ENCODE measurements at regions not wholly inside any gene's neighbourhood (a gene's known extent, or its start where the extent isn't known, plus 50 kb on each side); places are given as distances from the start of the nearest gene placed in this dataset.

GRCh38 chr9:20284601-20285289, 337.6 kb downstream of the MLLT3 start:
- no peak for TF ChIP-seq CTCF (IDR thresholded peaks at IDR 0.05)
- 61 to 80% (median 62%) methylated on average over 3 of the region's 3 CpGs for WGBS, 3 donors
- Histone ChIP-seq H3K36me3 (ENCODE audit: insufficient read depth in 1 of 2, low read depth in 1 of 2) (no peaks in the 10 kb centered on the region), H3K4me3 (no peak overlapping the region), H3K27me3 (ENCODE audit: insufficient read depth in 3 of 3, low read length in 2 of 3) (no peaks in the 10 kb centered on the region), H3K4me1 (no peaks in the 10 kb centered on the region), H3K27ac (no peak overlapping the region), H3K9me3 (no peaks in the 10 kb centered on the region)
- DNase-seq (no peak), ATAC-seq (no peak)
- intact Hi-C loops (cut with DNase I) = no loop called here

GRCh38 chr9:20280330-20280729, 342.0 kb downstream of the MLLT3 start:
- DNase-seq (no peak), ATAC-seq (no peak)
- no peak for TF ChIP-seq CTCF (IDR thresholded peaks at IDR 0.05)
- WGBS, 3 donors = 87 to 95% (median 94%) methylated on average over 3 of the region's 3 CpGs
- no peak overlapping the region for H3K27ac ChIP-seq
- H3K9me3 ChIP-seq = no peaks in the 10 kb centered on the region
- H3K27me3 ChIP-seq (ENCODE audit: insufficient read depth in 3 of 3, low read length in 2 of 3) = no peaks in the 10 kb centered on the region
- H3K4me3 ChIP-seq = no peak overlapping the region
- no peaks in the 10 kb centered on the region for H3K36me3 ChIP-seq (ENCODE audit: insufficient read depth in 1 of 2, low read depth in 1 of 2)
- no peaks in the 10 kb centered on the region for H3K4me1 ChIP-seq
- intact Hi-C loops (cut with DNase I) = no loop called here

- H3K27ac ChIP-seq = no peak overlapping the region
- no peaks in the 10 kb centered on the region for H3K27me3 ChIP-seq (ENCODE audit: insufficient read depth in 3 of 3, low read length in 2 of 3)
- intact Hi-C loops (cut with DNase I) = no loop called here
- DNase-seq (no peak), ATAC-seq (no peak)
- H3K9me3 ChIP-seq = no peaks in the 10 kb centered on the region
- 95 to 99% (median 98%) methylated on average over 2 of the region's 2 CpGs for WGBS, 3 donors
- no peak overlapping the region for H3K4me3 ChIP-seq
- no peaks in the 10 kb centered on the region for H3K4me1 ChIP-seq
- TF ChIP-seq CTCF (IDR thresholded peaks at IDR 0.05) = no peak
- no peaks in the 10 kb centered on the region for H3K36me3 ChIP-seq (ENCODE audit: insufficient read depth in 1 of 2, low read depth in 1 of 2)
These were observed 345.5 kb downstream of the MLLT3 start for GRCh38 chr9:20276762-20277161.

- TF ChIP-seq CTCF (IDR thresholded peaks at IDR 0.05) = no peak
- ATAC-seq (no peak), DNase-seq (no peak)
- Histone ChIP-seq H3K4me1 (no peaks in the 10 kb centered on the region), H3K9me3 (no peaks in the 10 kb centered on the region), H3K4me3 (no peak overlapping the region), H3K36me3 (ENCODE audit: insufficient read depth in 1 of 2, low read depth in 1 of 2) (no peaks in the 10 kb centered on the region), H3K27me3 (ENCODE audit: insufficient read depth in 3 of 3, low read length in 2 of 3) (no peaks in the 10 kb centered on the region), H3K27ac (no peak overlapping the region)
- WGBS, 3 donors = 83 to 89% (median 84%) methylated on average over 2 of the region's 2 CpGs
- intact Hi-C loops (cut with DNase I) = no loop called here
These were observed 350.6 kb downstream of the MLLT3 start for GRCh38 chr9:20271723-20272122.

- ATAC-seq (no peak), DNase-seq (no peak)
- Histone ChIP-seq H3K4me1 (no peaks in the 10 kb centered on the region), H3K4me3 (no peak overlapping the region), H3K9me3 (no peaks in the 10 kb centered on the region), H3K27ac (no peak overlapping the region), H3K36me3 (ENCODE audit: insufficient read depth in 1 of 2, low read depth in 1 of 2) (no peaks in the 10 kb centered on the region), H3K27me3 (ENCODE audit: insufficient read depth in 3 of 3, low read length in 2 of 3) (no peaks in the 10 kb centered on the region)
- intact Hi-C loops (cut with DNase I) = no loop called here
- TF ChIP-seq CTCF (IDR thresholded peaks at IDR 0.05) = no peak
- WGBS, 3 donors = 17 to 38% (median 30%) methylated on average over 1 of the region's 1 CpG
These were observed 351.2 kb downstream of the MLLT3 start for GRCh38 chr9:20271096-20271495.

All from psoas muscle (tissue), 7 donors.